GM12801 (cell line): ENCODE measurements at regions not wholly inside any gene's neighbourhood (a gene's known extent, or its start where the extent isn't known, plus 50 kb on each side); places are given as distances from the start of the nearest gene placed in this dataset.

ENCODE experiments used
- TF ChIP-seq, protein P1 (sequence below): IDR thresholded peaks from one replicate; pipeline ENCODE4 v1.5.1; 2011; ENCODE audit warnings: control low read depth; ENCODE audit not compliant: insufficient read length; ENCODE audit errors: extremely low read depth

DNA sequence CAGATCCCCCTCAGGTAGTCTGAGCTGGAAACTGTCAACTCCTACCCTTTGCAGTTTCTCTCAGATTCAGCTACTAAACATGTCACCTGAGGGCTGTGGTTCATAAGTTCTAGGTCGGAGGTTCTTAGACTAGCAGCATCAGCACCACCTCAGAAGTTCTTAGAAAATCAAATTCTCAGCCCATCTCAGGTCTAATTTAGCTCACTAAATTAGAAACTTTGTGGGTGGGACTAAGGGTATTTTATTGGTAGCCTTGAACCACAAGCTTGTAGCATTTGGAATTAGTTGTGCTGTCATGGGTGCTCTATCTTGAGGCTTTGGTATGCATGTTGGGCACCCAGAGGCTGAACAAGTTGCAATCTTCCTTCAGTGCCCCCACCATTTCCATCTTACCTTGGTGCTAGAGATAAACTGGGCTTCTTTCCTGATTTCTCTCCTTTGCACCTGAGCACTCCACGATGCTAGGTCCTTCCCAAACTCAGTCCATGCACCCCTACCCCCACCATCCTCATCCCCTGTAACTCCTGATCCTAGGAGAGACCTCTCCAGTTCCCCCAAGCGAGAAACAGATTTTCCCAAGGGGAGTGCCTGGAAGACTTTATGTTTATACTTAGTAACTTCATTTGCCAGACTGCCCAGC, 54.2 kb downstream of the S1PR1 start:
- TF ChIP-seq, protein P1, sequence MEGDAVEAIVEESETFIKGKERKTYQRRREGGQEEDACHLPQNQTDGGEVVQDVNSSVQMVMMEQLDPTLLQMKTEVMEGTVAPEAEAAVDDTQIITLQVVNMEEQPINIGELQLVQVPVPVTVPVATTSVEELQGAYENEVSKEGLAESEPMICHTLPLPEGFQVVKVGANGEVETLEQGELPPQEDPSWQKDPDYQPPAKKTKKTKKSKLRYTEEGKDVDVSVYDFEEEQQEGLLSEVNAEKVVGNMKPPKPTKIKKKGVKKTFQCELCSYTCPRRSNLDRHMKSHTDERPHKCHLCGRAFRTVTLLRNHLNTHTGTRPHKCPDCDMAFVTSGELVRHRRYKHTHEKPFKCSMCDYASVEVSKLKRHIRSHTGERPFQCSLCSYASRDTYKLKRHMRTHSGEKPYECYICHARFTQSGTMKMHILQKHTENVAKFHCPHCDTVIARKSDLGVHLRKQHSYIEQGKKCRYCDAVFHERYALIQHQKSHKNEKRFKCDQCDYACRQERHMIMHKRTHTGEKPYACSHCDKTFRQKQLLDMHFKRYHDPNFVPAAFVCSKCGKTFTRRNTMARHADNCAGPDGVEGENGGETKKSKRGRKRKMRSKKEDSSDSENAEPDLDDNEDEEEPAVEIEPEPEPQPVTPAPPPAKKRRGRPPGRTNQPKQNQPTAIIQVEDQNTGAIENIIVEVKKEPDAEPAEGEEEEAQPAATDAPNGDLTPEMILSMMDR, result no peak

DNA sequence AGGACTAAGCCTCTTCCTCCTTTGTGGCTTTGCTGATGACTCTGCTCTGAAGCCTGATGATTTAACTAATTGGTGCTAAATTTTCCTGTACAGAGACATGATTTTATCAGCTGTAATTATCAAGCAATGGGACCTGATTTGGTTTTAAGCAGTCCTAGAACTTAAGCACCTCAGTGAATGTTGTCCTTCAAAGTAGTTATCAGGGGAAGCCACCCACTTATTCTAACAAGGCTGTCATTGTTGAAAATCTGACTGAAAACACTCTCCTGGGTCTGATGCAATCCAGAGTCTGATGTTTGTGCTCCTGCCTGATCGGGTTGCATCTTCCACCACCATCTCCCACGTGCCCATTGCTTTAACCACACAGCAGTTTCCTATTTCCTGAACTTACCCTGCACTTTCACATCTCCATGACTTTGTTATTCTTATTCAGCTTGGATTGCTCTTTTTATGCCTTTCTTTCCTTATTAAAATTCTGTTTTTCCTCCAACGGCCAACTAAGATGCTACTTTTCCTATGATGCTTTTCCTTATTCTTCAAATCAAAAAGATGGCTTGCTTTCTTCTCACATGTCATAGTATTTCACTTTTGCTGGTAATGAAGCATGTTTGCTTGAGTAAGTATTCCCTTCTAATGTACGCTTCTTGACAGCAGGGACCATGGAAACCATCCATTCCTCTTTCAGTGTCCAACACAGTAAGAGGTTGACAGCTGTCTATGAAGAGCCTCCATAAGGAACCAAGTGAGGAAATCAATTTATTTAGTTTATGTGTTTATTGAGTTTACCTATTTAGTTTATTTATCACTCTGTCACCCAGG, 55.0 kb downstream of the S1PR1 start:
- TF ChIP-seq, protein P1, result no peak

DNA sequence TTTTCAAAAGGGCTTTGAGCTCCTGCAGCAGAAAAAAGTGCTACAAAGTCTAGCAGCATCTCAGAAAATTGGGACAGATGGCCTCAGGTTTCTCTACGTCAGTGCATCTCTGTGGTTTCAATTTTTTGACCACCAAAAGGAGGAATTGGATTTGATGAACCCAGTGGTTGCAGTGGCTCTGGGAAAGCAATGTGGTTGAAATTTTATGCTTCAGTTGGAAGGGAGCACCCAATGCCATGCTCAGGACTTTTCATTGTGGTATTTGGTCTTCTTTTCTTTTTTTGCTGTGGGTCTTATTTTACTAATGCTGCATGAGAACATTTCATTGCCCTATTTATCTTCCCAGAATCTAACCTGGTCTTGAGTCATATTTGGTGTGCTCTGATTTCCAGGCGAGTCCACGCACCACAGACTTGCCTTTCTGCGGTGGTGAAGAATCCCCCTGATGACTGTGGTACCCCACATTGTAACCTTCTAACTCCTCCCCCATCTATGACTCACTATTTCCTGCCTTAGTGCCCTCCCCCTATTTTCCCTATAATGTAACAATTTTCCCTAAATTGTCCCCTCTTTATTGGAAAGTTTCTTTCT, 56.7 kb downstream of the S1PR1 start:
- TF ChIP-seq, protein P1, result no peak

DNA sequence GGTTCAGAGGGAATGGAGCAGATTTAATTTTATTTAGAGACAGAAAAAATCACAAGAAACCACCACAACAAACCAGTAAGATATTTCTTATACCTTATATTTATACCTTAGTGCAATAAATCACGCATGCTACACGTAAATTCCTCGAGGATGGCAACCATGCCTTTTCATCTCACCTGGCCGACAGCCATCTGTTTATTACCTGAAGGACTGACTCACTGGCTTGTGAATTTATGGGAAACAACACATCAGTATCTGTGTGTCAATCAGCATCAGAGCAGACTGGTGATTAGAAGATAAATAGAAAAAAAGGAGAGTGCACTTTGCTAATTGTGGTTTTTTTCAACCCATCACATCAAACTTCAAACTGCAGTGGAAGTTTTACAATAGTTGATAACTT, 58.4 kb downstream of the S1PR1 start:
- TF ChIP-seq, protein P1, result no peak

DNA sequence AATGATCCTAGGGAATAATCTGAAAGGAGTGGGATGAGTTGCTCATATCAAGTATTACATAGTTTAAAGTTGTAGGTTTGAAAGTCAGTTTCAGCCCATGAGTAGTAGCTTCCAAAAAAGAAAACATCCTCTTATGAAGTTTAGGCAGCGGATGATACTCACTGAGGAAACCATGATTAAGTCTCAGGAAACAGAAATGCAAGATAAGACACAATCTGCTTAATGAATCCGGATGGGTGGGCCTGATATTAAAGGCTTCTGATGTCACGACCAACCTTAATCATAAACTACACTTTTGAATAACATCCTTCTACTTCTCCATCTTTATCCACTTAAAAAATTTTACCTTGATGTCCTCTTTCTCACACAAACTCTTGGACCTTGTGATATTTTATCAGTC, 61.8 kb downstream of the S1PR1 start:
- TF ChIP-seq, protein P1, result no peak

DNA sequence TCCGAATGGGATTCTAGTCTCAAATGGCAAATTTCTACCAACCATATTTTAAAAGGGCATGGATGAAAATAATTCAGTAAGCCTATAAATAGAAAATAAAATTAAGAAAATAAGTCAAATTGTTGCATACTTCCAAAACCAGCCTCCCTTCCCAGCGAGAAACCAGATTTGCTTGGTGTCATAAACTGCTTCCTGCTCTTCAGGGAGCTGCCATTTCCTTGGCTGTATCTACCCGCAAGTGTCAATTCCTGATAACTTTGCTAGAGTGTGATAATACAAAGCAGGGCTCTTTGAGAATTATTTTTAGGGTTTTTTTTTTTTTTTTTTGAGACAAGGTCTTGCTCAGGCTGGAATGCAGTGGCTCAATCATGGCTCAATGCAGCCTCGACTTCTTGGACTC, 62.3 kb downstream of the S1PR1 start:
- TF ChIP-seq, protein P1, result no peak

DNA sequence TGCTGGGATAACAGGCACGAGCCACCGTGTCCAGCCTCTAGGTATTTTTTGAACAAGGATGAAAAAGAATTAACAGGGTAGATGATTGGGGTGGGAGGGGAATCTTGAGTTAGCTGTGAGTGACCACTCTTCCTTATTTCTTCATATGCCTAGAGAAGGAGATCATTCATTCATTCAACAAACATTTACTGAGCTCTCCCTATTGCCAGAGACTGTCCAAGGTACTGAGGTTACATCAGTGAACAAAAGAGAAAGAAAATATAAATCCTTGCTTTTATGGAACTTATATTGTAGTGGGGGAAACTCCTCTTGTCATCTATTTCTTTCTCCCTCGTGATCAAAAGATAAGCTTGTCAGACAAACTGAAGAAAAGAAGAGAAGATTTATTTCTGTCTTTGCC, 62.9 kb downstream of the S1PR1 start:
- TF ChIP-seq, protein P1, result no peak
